ENCODE measurements at regions not wholly inside any gene's neighbourhood (a gene's known extent, or its start where the extent isn't known, plus 50 kb on each side); places are given as distances from the start of the nearest gene placed in this dataset.

DNA sequence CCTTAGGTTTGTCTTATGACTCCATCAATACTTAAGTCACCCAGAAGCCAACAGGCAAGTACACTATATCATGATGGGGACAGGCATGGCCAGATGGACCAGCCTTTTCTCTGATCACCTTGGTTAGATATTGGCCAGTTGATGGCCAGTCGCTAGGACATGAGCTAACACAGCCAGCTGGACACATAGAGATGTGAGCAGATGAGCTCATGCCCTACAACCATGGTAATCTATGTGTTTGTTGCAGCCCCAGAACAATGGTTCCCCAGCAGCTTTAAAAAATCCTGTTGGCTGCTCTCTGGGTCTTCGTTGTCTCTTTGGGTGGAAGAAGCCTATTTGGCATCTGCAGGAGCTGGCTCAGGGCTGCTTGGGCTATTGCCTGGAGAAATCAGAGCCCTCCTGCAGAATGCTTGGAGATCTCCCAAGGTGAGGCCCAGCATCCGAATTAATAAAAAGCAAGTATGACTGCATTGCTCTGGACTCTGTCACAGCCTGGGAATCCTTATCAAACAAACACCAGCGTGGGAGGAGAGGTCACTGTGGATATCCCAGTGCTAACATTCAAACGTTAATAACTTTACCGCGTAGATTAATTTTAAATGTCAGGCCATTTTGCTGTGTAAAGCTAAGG lies 62.3 kb upstream of the KLHL29 start:
- ATAC-seq, result no peak

DNA sequence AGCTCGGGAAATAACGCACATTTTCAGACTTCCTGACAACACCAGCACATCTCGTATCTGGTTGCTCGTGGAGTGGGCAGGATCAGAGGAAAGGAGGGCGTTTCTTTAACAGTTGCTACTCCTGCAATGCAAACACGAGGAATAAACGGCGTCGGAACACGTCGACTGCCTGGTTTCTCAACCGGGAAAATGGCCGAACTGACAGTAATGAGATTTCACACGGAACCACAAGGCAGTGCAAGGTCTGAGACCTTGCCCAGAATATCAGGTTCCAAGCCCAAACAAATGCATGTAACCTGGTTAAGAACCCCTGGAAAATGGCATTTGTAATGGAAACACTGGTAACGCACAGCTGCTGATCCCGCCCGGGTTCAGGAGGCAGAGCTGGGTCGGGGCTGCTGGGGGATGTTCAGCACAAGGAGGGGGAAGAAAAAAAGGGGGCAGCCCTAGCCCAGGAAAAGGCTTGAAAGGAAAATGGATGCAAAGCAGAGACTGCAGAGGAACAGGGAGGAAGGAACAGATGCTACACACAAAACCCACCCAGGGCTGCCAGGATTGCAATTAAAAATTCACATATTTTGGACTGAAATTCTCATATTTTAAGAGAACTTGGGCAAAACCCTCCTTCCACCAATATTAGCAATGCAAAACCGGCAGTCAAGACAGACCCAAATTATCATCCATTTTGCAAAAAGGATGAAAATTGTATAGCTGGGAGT lies 61.6 kb upstream of the KLHL29 start:
- ATAC-seq, result no peak

DNA sequence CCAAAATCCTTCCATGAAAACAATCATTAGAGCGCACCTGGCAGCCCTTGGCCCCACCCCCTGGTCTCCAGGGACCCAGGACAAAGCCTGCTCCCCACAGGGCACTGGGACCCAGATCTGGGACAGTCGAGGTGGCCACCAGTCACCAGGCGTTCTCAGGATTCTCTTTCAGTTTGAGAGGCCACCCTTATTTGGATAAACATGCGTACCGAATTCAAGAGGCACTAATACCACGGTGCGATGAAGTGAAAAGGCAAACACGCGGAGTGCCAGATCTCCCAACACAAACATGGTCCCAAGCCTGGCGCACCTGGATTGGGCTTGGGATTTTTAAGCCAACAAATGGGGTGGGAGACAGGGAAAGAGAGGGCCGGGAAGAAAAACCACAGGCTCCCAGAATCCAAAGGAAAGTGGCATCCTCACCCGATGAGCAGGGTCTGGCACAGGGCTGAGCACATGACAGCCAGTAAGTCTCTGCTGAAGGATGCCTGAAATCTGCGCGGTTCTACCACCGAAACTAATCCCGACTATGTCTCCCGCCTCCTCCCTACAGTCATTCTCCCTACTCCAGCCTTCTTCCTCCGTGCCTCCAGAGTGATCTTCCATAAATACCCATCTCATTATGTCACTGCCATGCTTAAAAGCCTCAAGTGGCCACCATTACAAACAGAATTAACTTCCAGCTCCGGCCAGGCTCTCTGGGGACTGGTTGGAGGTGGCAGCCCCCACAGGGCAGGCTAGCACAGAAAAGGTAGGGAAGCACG lies 60.9 kb upstream of the KLHL29 start:
- ATAC-seq, result no peak

DNA sequence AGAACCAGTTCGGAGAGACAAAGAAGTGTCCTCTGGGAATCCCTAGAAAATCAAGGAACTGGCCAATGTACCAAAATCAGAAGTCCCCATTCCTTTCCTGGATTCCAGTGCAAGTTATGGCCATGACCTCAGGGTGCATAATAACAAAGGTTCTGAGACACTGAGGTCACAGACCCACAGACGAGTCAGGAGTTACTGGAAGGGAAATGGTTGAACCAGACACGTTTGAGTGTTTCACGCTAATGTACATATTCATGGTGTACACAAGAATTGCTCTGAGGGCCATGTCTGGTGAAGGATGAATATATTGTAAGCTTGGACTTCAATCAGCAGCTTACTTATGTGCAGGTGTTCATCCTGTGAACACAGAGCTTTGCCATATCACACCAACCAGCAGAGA lies 58.6 kb upstream of the KLHL29 start:
- no peak for ATAC-seq

DNA sequence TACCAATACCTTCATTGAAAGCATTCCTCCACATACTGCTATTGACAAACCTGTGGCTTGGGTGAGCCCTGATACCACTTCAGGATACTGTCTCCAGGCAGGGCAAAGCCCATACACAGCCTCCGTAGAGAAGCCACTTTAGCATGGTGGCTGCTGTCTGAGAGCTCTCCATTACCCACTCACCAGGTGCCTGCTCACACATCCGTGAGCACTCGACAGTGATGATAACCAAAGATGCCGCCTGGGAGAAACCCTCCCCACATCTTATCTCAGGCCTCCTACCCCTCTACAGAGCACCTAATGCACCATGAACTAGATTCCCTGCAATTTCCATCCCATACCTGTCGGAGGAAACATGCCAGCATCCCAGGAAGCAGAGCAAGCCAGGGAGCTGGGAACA lies 57.6 kb upstream of the KLHL29 start:
- no peak for ATAC-seq

DNA sequence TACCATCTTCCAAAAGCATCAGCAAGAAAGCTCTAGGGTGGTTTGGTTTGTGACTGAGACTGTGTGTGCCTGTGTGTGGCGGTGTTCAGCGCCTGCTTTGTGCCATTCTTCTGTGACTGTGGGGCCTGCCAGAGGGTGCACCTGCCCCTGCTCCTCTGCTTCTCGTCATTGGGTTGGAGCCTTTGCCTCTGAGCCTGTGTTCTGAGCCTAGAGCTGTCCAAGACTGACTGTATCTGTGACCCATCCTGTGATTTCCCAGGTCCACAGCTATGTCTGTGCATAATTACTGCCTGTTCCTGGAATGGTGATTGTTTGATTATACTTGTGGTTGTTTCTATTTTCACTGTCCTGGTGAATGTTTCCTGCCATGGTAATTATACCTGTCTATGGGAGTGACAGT lies 57.1 kb upstream of the KLHL29 start:
- no peak for ATAC-seq

DNA sequence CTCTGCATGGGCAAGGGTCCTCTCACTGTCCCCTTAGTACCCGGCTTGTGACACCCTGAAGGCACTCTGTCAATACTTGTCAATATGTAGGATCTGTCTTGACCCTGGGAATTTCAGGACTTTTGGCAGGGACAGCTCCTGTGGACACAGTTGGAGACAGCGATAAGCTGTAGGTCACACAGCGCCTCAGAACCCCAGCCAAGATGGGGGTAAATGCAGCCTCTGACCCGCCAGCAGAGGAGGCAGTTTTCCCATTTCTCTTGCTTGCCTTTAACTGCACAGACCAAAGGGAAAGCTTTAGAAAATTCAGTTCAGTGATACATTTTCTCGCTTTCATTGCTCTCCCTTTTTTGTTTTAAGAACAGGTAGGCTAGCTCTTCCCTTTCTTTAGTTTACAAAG lies 54.8 kb upstream of the KLHL29 start:
- ATAC-seq, result no peak

Data from esophagus mucosa (tissue), 1 donor.